ENCODE measurements at regions not wholly inside any gene's neighbourhood (a gene's known extent, or its start where the extent isn't known, plus 50 kb on each side); places are given as distances from the start of the nearest gene placed in this dataset.
"Not testable (repeated sequence)": the region's sequence is repeated elsewhere in the genome, so short reads cannot be mapped to it uniquely, and the experiment has no call there.

DNA sequence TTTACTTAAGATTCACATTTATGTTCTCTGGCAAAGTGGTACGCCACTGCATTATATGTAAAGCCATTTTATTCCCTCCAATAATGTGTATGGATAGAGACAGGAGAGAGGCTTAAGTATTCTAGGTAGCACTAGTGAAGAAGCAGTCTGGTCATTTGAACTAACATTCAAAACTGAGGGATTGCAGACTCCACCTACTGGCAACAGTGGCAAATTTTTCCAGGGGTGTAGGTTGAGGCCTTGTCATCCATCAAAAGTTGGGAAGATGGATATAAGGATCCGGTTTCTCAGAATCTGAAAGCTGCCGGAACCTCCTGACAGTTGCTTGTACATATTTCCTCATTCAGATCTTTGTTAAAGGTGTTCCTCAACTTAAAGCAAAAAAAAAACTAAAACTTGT lies 465.5 kb upstream of the FSHR start:
- Histone ChIP-seq H3K27me3 (no peaks in the 10 kb centered on the region), H3K4me3 (no peak overlapping the region), H3K9me3 (no peaks in the 10 kb centered on the region), H3K36me3 (no peaks in the 10 kb centered on the region), H3K27ac (no peak overlapping the region), H3K4me1 (ENCODE audit: insufficient read depth) (no peaks in the 10 kb centered on the region)
- intact Hi-C loops (cut with DNase I), result no loop called here
- no peak for TF ChIP-seq POLR2A (IDR thresholded peaks at IDR 0.05)
- no peak for TF ChIP-seq CTCF (IDR thresholded peaks at IDR 0.05)
- TF ChIP-seq EP300 (IDR thresholded peaks at IDR 0.05), result no peak
- 95 to 97% (median 96%) methylated on average over 3 of the region's 3 CpGs for WGBS, 3 donors
- DNase-seq, result no peak

GRCh38 chr2:49618491-49618890 lies 464.2 kb upstream of the FSHR start:
- TF ChIP-seq CTCF (IDR thresholded peaks at IDR 0.05) (no peak), EP300 (IDR thresholded peaks at IDR 0.05) (no peak), POLR2A (IDR thresholded peaks at IDR 0.05) (no peak)
- WGBS, 3 donors, result 69 to 85% (median 74%) methylated on average over 3 of the region's 3 CpGs
- Histone ChIP-seq H3K4me3 (no peak overlapping the region), H3K27ac (no peak overlapping the region), H3K36me3 (no peaks in the 10 kb centered on the region), H3K27me3 (no peaks in the 10 kb centered on the region), H3K4me1 (ENCODE audit: insufficient read depth) (no peaks in the 10 kb centered on the region), H3K9me3 (no peaks in the 10 kb centered on the region)
- DNase-seq, result no peak
- intact Hi-C loops (cut with DNase I), result no loop called here

- no peak for DNase-seq
- TF ChIP-seq CTCF (IDR thresholded peaks at IDR 0.05) (no peak), POLR2A (IDR thresholded peaks at IDR 0.05) (no peak), EP300 (IDR thresholded peaks at IDR 0.05) (no peak)
- H3K4me3 ChIP-seq, result no peak overlapping the region
- no peaks in the 10 kb centered on the region for H3K9me3 ChIP-seq
- intact Hi-C loops (cut with DNase I), result no loop called here
- no peaks in the 10 kb centered on the region for H3K4me1 ChIP-seq (ENCODE audit: insufficient read depth)
- no peaks in the 10 kb centered on the region for H3K27me3 ChIP-seq
- 24 to 30% (median 29%) methylated on average over 2 of the region's 2 CpGs for WGBS, 3 donors
- no peak overlapping the region for H3K27ac ChIP-seq
- H3K36me3 ChIP-seq, result no peaks in the 10 kb centered on the region
Measured at GRCh38 chr2:49616800-49617199, 462.5 kb upstream of the FSHR start.

GRCh38 chr2:49611796-49612195 lies 457.5 kb upstream of the FSHR start:
- H3K27me3 ChIP-seq; DNase-seq; H3K27ac ChIP-seq; H3K36me3 ChIP-seq; H3K4me1 ChIP-seq (ENCODE audit: insufficient read depth); H3K4me3 ChIP-seq; intact Hi-C loops (cut with DNase I); H3K9me3 ChIP-seq: not testable (repeated sequence)
- WGBS, 3 donors, result 87 to 91% (median 89%) methylated on average over 5 of the region's 5 CpGs

GRCh38 chr2:49600524-49600923 lies 446.2 kb upstream of the FSHR start:
- Histone ChIP-seq H3K36me3 (no peaks in the 10 kb centered on the region), H3K9me3 (no peaks in the 10 kb centered on the region), H3K27me3 (no peaks in the 10 kb centered on the region), H3K4me3 (no peak overlapping the region), H3K4me1 (ENCODE audit: insufficient read depth) (no peaks in the 10 kb centered on the region), H3K27ac (no peak overlapping the region)
- no peak for TF ChIP-seq POLR2A (IDR thresholded peaks at IDR 0.05)
- TF ChIP-seq EP300 (IDR thresholded peaks at IDR 0.05), result no peak
- TF ChIP-seq CTCF (IDR thresholded peaks at IDR 0.05), result no peak
- no peak for DNase-seq
- intact Hi-C loops (cut with DNase I), result no loop called here
- WGBS, 3 donors, result 90 to 96% (median 91%) methylated on average over 3 of the region's 3 CpGs

Data from ovary (tissue), 7 donors.